T-helper 1 cell treated with Interleukin-12 subunit alpha and Interleukin-12 subunit beta and Interleukin-4 antibody, amounts not matched to agents 30 ng/mL and 1 ng/mL, for 36 hours (primary cell): ENCODE measurements at regions not wholly inside any gene's neighbourhood (a gene's known extent, or its start where the extent isn't known, plus 50 kb on each side); places are given as distances from the start of the nearest gene placed in this dataset.
"Not testable (repeated sequence)": the region's sequence is repeated elsewhere in the genome, so short reads cannot be mapped to it uniquely, and the experiment has no call there.

Source experiments
- intact Hi-C: fragments of 100-400 bp; cut with micrococcal nuclease; formaldehyde crosslinking; loops from one replicate; pipeline ENCODE4 v1.15.1; 2024

DNA sequence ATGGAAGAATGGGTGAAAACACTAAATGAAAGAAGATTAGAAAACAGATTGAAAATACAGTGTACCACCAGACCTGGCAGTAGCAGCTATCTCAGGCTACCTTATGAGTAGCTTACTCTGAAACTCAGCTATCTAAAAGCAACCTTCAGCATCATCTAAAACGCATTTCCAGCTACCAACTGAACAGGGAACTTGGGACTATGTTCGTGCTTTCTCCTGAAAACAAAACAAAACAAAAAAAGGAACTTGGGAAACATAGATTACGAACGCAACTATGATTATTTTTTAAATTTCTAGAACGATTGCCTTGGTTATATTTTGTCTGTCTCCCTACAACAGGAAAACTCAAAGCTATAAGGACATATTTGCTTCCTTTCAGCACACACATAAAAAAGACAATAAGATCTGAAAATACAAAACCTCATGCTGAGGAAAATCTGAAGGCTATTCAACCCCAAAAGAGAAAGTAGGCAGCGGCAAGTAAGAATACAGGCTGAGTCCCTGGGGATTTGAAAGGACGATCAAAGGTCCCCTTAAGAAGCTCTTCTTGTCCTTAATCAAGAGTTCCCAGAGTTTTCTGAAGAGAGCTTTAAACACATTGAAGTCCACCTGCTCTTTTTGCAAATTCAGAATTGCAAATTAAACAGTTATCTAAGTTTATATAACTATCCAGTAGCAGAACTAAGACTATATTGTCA, 53.4 kb downstream of the OR2K2 start:
- intact Hi-C loops: loop anchor here (10.0 kb wide), 1 partner anchor 232 kb away; no protein-coding TSS in a partner anchor

DNA sequence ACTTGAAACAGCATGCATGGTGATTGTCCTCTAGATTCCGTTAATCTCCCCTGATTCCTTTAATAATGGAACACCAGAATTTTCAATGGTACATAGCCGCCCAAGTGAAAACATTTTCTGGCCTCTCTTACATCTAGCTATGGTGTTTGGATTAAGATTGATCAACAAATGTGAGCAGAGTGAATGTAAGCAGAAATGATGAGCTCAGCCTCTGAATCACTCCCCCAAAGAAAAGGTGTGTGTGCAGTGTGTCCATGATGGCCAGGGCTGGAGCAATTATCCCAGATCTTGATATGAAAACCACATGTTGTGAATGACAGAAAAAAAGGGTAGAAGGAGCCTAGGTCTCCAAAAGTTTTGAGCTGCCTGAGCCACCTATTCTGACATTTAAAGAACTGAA, 55.3 kb downstream of the OR2K2 start:
- intact Hi-C loops: loop anchor here (10.0 kb wide), 1 partner anchor 230 kb away; no protein-coding TSS in a partner anchor

DNA sequence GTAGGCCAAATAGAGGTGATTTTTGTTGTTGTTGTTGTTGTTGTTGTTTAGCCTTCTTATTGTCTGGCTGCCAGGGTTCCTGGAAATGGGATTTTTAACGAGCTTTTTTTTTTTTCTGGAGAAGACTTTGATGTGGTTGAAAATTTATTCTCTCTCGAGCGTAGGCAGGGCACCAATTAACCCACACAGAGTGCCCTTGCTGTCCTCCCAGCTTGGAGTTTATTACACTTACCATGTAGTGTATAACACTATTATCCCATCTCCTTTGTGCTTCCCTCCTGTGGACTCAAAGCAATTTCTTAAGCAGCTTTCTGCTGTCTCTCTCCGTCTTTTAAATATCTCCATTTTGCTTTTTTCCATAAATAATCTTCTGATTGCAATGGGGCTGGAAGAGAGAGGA, 57.4 kb downstream of the OR2K2 start:
- intact Hi-C loops: loop anchor here (10.0 kb wide), 1 partner anchor 228 kb away; no protein-coding TSS in a partner anchor

DNA sequence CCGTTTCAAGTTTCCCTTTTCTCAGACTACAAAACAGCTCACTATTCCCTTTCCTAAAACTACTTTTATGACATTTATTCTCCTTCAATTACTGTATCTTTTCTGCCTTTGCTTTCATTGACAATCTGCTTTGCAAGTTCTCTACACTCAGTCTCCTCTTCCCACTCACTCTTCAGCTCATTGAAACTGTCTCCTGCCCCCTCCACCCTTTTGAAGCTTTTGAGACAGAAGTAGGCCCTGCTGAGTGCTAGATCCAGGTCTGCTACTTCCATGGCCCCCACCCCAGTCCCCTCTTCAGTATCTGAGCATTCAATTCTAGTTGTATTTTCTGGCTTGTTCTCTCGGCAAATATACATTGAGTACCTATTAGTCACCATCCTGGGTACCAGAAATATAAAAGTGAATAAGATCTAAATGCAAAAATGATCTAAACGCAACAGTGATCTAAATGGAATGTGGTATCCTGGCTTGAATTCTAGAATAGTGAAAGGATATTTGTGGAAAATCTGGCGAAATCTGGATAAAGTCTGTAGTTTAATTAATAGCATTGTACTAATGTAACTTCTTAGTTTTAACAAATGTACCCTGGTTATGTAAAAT, 58.4 kb downstream of the OR2K2 start:
- intact Hi-C loops: loop anchor here (10.0 kb wide), 1 partner anchor 227 kb away; no protein-coding TSS in a partner anchor

DNA sequence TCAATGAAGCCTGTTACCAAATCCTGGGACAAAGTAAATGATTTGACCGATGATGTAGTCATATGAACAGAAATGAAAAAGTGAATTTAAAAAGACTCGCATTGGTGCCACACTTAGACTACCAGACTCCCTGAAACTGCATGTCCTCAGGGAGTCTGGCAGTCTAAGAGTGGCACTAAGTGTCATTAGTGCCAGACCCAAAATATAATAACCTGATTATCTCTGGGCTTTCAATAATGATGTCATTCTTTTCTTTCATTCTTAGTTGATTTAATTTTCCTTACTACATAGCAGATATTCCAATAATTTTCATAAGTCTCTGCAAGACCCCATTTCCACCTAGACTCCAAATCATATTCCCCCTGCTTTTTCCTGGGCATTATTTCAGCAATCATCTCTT, 59.0 kb downstream of the OR2K2 start:
- intact Hi-C loops: loop anchor here (10.0 kb wide), 1 partner anchor 226 kb away; no protein-coding TSS in a partner anchor

DNA sequence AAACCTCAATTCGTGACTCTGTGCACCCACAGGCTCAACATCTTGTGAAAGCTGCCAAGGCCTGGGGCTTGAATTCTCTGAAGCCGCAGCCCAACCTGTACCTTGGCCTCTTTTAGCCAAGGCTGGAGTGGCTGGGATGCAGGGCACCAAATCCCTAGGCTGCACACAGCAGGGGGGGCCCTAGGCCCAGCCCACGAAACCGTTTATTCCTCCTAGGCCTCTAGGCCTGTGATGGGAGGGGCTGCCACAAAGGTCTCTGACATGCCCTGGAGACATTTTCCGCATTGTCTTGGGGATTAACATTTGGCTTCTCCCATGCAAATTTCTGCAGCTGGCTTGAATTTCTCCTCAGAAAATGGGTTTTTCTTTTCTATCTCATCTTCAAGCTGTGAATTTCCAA, 64.0 kb downstream of the OR2K2 start:
- intact Hi-C loops: not testable (repeated sequence)

DNA sequence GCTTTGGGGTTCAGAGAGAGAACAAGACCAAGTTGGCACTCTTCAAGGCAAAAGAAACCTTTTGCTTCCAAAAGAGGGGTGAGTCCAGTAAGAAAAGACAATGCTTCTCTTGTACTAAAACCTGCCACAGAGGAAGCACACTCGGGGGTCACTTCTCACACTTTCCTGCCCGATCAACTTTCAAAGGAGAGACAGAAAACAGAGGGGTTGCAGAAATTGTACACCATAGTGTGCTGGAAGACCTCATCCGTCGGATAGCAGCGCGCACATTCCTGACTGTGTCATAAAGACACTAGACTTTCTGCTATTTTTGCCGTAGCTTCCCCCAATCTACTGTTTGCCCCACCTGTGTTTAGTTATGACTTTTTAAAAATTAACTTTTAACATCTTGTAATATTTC, 66.9 kb downstream of the OR2K2 start:
- intact Hi-C loops: no loop called here

DNA sequence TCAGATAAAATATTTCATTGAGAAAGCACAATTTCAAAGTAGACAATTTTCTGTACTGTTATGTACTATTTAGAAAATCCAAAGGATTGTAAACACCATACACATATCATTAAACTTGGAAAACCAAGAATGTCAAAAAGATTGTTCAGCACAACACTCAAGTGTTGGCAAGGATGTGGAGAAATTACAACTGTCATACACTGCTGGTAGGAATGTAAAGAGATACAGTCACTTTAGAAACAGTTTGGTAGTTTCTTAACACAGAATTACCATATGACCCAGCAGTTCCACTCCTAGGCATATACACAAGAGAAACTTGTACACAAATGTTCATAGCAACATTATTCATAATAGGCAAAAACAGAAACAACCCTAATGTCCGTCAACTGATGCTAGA, 71.2 kb downstream of the OR2K2 start:
- intact Hi-C loops: no loop called here

DNA sequence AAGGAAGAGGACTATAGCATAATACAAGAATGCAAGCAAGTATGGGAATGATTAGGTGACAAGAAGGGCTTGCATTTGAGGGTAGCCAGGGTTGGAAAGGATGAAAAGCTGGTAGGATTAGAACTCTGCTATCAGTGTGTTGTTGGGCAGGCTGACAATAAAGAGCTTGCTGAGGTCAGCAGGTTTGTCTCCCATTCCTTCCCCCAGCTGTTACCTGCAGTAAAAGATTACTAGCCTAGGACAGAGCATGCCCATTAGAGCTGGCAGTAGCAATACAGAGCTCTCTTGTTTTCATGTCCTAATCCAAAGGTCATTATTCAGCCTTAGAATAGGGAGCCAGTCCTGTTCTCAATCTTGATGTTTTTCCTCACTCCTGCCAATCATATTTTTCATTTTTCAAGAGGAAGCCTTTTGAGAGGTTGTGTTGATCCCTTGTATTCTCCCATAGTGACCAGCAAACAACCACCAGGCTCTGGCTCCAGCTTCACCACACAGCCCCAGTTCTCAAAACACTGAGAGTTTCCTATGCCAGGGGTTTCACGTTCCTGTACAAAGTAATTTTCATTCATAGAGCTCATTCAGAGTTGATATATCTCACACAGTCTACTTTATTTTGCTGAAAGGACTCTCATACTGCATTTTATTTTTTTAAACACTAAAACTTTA, 71.7 kb downstream of the OR2K2 start:
- intact Hi-C loops: no loop called here

DNA sequence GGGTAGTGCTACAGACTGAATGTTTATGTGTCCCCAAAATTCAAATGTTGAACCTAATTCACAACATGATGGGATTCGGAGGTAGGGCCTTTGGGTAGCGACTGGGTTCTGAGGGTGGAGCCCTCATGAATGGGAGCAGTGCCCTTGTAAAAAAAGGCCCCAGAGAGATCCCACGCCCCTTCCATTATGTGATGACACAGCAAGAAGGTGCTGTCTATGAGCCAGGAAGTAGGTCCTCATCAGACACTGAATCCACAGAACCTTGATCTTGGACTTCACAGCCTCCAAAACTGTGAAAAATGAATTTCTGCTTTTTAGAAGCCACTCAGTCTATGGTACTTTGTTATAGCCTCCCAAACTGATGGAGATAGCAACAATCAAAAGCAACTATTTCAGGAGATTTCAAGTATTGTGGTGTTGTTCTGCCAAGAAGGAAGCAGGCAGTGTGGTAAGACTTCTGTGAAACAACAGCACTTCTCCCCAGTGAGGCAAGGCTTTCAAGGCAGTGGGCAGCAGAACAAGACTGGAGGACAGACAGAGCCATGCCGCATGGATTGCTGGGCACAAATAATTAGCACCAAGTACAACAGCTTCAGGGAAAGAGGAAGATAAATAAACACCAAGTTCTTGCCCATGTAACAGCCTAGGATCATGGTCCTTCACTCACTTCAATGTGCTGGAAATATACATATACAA, 76.1 kb downstream of the OR2K2 start:
- intact Hi-C loops: no loop called here

DNA sequence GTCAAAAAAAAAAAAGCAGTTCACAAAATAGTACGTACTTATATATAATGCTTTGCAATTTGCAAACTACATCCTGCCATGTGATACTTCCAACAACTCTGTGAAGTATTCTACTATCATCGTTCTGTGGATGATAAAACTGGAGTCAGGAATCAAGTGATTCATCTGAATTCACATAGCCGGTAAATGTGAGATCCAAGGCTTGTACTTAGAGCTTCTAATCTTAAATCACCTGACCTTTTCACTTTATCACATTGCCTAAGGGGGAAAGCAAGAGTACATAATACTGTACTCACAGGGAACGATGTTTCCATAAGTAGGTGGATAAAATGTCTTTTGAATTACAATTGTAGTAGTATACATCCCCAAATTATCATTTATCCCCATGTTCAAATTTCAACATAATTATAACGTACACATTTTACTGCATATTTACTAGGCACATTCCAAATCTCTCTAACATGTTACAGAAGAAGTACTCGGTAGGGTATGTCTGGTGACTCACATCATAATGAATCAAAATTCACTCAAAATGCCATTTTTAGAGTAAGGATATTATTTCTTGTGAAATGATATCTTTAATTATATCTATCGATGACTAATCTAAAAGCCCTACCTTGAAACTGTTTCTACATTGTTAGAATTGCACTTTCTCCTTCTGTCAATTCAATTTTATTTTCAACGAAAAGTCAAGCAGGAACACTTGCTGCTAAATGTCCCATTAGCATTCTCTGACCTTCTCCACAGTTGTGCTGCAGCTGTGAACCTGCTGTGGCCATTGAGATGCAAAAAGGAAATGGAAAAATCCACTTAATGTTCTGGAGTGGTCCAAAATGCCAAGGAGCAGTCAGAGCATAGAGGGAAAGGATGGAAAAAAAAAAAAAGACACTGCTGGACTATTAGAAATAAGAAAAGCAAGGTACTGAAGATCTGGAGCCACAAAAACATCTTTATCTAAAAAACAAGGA, 78.9 kb downstream of the OR2K2 start:
- intact Hi-C loops: no loop called here

DNA sequence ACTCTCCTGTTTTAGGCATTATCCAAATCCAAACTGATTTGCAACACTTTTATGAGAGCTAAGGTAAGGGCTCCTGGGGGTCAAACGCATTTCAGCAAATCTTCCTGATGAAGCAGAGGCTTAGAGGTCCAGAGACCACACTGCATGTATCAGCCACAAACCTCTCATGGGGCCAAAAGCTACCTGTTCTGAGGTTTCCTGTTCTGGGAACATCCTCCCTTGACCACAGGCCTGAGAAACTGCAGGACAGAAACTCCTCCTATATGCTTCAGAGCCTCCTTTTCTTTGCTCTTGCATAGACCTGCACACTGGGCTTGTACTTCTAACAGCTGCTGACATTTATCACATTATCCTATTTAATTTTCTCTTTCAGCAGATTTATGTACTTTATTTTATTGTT, 92.6 kb downstream of the OR2K2 start:
- intact Hi-C loops: no loop called here

DNA sequence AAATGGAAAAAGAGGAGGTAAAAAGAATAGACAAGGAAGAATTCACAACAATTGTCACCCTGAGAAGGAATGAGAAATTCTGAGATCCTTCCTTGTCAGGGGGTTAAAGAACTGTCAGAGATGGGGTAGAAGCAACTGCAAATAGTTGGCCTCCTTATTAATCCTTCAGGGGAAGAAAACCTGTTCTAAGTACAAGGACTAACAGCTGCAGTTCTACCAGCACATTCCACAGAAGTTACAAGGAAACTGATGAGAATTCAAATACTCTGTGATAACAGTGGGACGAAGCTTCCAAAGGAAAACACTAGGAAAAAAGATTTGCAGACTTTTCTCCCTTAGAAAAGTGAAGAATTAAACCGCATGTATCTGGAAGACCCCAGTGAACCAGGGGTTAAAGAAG, 93.7 kb downstream of the OR2K2 start:
- intact Hi-C loops: no loop called here

DNA sequence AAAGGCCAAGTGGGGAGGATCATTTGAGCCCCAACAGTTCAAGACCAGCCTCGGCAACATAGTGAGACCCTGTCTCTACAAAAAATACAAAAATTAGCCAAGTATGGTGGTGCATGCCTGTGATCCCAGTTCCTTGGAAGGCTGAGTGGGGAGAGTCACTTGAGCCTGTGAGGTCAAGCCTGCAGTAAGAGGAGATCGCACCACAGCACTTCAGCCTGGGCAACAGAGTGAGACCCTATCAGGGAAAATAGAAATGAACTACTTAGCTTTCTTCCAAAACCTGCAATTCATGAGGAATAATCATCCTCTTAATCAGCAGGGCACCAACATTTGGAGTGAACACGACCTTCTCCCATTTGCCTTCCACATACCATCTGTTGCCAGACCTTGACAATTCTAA, 96.1 kb downstream of the OR2K2 start:
- intact Hi-C loops: no loop called here

DNA sequence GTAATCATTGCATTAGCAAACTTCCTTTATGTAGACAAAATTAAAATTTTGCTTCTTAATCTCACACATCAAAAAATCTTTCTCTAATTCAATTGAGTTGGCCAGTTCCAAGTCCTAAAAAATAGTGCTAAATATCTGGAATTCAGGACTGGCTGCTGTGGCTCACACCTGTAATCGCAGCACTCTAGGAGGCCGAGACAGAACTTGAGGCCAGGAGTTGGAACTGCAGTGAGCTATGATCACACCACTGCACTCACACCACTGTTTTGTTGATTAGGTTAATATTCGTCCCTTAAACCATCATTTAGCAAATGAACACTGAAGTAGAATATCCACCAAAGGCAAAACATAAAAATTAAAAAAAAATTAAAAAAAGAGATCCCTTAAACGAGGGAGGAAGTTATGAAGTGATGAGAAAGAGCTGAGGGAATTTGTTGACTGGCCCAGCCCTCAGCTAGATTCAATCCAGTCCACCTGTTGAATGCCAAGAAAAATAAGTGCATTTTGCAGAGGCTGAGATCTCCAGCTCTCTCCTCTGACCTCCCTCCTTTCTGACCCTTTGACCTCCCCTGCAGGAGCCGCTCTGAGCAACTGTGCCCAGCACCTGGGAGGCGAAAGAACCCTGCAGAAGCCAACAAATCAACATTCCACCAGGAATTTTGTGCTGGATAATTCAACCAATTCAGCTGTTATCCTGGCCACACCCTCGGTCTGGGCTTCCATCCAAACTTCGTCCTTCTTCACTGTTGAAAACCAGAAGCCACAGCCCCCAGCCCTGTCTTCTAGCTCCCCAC, 96.8 kb downstream of the OR2K2 start:
- intact Hi-C loops: no loop called here

DNA sequence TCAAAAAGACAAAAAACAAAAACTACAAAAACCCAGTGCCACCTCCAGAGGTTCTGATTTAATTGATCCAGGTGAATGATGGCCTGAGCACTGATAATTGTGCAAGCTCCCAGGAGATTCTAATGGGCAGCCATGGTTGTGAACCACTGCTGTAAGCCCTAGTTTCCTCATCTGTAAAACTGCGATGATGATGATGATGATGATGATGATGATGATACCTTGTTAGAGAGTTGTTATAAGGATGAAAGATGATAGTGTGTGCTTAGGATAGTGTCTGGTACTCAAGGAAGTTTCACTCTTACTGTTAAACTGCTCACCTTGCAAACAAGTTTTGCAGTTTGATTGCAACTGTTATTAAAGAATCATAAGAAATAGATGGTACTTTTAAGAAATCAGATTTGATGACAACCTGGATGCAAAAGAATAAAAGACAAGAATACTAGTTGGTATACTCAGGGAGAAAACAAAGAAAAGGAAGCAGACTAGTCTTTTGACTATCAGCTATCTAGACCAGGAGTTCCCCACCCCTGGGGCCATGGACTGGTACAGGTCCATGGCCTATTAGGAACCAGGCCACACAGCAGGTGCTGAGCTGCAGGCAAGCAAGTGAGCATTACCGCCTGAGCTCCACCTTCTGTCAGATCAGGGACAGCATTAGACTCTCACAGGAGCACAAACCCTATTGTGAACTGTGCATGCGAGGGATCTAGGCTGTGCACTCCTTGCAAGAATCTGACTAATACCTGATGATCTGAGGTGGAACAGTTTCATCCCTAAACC, 98.0 kb downstream of the OR2K2 start:
- intact Hi-C loops: no loop called here

DNA sequence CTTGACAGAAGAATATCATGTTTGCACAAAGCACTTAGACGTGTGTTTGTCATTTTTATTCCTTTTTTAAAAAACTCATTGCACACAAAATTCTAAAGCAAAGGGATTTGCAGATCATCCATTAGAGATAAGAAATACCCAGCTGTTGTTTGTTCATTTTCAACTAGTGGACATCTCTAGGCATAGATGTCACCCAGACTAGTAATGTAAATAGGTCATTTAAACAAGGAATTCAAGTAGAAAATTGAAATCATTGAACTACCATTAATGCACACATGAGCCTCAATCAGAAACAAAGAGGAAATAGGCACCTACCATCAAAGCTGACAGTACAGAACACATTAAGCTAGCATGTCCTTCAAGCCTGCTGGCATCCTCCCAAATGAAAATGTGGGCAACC, 107.3 kb downstream of the OR2K2 start:
- intact Hi-C loops: no loop called here

DNA sequence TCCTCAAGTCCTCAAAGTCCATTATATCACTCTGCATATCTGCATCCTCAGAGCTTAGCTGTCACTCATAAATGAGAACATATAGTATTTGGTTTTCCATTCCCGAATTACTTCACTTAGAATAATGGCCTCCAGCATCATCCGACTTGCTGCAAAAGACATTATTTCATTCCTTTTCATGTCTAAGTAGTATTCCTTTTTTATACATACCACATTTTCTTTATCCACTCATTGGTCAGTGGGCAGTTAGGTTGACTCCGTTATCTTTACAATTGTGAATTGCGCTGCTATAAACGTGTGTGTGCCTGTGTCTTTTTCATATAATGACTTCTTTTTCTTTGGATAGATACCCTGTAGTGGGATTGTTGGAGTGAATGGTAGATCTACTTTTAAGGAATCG, 117.2 kb downstream of the OR2K2 start:
- intact Hi-C loops: no loop called here

DNA sequence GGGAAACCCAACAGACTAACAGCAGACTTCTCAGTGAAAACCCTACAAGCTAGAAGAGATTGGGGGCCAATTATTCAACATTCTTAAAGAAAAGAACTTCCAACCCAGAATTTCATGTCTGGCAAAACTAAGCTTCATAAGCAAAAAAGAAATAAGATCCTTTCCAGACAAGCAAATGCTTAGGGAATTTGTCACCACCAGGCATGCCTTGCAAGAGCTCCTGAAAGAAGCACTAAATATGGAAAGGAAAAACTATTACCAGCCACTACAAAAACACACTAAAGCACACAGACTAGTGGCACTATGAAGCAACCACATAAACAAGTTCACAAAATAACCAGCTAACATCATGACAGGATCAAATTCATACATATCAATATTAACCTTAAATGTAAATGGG, 131.1 kb downstream of the OR2K2 start:
- intact Hi-C loops: no loop called here
